GM18511 (cell line): ENCODE measurements at regions not wholly inside any gene's neighbourhood (a gene's known extent, or its start where the extent isn't known, plus 50 kb on each side); places are given as distances from the start of the nearest gene placed in this dataset.

Experiments used
- ATAC-seq: cut with Tn5 transposase; IDR thresholded peaks from one replicate; pipeline ENCODE4 v1.9.1; 2021; ENCODE audit warnings: mild to moderate bottlenecking, moderate library complexity; ENCODE audit not compliant: unreplicated experiment

DNA sequence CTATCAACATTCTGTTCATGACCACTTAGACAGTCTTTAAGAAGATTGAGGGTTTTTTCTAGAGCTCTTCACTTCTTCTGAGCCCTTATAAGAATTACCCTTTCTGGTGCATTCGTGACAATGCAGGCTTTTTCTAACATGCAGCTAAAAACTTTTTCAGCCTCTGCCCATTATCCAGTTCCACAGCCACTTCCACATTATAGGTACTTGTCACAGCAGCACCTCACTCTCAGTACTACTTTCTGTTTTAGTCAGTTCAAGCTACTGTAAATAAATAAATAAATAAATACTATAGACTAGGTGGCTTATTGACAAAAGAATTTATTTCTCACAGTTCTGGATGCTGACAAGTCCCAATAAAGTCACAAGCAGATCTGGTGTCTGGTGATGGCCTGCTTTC lies 284.4 kb upstream of the PKN2 start:
- ATAC-seq = peak; percentile 73

DNA sequence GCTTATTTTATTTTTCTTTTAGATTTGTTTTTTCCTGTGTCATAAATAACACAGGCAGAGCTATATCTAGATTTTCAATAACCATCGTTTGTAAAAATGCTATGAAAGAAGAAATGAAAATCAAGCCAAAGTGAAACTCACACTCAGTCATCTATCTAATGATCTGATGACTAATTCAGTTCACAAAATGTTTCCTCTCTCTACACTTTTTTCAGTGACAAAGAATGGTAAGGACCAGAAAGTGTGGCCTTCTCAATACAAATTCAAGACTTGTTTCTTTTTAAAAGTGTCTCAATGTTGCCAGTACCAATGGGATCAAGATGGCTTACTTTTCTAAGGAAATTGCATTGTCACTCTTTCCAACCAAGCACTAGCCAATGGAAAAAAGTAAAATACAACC lies 282.8 kb upstream of the PKN2 start:
- peak; percentile 91 for ATAC-seq

DNA sequence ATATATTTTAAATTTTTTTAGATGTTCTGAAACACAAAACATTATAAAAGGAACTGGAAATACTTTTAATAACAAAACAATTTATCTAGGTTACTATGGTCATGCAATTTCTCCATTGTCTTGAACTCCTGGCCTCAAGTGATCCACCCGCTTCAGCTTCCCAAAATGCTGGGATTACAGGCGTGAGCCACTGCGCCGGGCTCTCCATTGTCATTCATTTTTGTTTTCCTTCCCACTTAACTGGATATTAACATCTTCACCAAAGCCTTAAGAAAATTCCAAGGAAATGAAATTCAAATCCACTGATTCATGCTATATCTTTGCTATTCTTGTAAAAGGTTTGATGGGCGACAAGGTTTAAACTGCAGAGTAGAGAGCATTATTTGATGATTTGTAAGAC lies 279.5 kb upstream of the PKN2 start:
- no peak for ATAC-seq

DNA sequence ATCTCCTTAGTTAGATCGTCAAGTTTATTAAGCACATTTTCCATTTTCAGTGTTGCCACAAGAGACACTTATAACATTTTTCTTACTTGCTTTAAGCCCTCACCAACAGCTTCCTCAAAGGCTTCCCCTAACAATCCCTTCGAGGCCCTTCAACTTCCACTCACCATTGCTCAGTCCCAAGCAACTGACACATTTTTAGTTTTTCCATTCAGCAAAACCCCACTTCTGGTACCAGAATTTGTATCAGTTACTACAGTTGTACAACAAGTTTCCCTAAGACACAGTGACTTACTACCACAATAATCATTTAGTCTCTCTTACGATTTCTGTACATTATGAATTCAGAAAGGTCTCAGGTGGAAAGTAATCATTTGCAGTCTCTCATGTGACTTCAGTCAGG lies 276.8 kb upstream of the PKN2 start:
- no peak for ATAC-seq

DNA sequence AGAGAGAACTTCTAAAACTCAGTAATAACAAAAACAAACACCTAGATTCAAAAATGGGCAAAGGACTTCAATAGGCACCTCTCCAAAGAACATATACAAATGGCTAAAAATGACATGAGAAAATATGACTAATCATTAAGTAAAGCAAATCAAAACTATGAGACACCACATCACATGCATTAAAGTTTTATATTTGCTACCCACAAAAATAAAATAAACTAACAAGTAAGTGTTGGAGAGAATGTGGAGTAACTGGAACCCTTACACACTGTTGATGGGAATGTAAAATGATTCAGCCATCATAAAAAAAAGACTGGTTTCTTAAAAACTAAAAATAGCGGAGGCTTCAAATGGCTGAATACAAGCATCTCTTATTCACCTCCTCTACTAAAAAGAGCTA lies 262.1 kb upstream of the PKN2 start:
- ATAC-seq = no peak

DNA sequence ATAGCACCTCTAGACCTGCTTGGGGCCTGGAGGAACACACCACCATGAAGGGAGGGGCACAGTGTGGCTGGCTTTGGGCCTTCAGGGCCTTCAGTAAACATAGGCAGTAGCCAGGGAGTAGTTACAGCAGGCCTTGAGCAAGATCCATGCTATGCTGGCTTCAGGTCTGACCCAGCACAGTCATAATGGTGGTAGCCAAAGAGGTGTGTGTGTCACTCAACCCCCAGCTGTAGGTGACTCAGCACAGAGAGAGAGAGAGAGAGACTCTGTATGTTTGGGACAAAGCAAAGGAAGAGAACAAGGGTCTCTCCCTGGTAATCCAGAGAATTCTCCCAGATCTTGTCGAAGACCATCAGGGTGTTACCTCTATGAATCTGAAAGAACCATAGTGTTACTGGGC lies 250.5 kb upstream of the PKN2 start:
- no peak for ATAC-seq

DNA sequence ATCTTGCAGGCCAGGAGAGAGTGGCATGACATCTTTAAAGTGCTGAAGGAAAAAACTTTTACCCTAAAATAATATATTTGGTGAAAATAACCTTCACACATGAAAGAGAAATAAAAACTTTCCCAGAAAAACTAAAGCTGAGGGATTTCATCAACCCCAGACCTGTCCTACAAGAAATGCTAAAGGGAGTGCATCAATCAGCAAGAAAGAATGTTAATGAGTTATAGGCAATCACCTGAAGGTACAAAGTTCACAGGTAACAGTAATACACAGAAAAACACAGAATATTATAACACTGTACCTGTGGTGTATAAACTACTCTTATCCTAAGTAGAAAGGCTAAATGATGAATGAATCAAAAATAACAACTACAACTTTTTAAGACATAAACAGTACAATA lies 249.2 kb upstream of the PKN2 start:
- ATAC-seq = no peak

DNA sequence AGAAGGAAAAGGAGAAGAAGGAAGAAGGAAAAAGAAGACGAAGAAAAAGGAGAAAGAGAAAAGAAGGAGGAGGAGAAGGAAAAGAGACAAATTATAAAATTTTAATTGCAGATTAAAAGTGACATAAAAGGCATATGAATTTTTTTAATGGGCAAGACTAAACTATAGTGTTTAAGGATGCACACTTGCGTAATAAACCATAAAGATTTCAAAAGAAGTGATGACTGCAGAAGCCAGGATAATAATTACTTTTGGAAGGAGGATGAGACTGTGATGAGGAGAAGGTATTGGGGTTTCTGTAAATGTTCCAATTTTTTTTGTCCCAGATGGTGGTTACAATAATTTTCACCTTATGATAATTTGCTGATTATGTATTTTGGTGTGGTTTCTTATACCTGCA lies 243.1 kb upstream of the PKN2 start:
- no peak for ATAC-seq

DNA sequence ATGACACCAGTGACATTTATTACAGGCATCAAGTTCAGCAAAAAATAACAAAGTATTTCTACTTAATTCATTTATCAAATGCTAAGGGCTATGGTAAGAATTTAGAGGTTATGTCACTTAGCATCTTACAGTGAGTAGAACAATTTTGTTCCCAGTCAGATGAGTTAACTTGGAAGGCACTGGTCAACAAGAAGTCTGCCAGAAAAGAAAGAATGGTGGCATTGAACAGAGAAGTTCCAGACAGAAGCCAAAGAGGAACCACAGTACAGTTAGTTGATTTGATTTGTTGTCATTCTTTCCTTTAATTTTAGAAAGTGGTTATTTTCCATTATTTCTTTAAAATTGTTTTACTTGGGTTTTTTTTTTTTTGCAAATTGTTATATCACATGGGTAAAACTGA lies 232.2 kb upstream of the PKN2 start:
- ATAC-seq = no peak

DNA sequence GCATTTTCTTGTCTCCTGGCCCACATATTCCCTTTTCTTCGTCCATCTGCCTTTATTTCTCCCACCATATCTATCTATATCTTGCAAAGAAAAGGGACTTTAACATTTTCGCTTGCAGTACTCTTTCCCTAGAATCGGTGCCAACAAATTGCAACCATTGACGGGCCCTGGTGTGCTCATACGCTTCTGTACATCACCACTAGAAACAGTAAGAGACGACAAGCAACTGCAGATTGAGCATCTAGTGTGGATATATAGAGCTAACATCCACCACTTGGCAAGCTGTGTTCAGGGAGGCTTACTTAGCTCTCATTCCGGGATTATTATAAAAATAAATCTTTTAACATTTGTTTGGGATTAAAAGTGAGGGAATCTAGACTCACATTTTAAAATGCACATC lies 230.8 kb upstream of the PKN2 start:
- no peak for ATAC-seq

DNA sequence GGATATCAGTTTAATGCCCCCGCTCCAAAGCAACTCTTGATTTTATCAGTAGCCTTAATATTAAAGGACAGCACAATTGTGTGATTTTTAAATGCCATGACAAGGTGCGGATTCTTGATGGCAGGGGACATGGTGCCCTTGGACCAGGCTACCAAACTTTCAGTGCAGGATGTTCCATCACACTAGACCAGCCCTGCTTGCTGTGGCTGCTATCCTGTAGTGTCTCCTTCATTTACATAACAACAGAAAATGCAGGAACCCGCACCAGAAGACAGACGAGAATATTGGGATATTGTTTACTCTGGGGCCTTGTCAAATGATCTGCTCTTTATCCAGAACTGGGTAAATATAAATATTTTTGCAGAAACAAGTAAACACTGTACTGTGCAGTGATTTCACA lies 229.3 kb upstream of the PKN2 start:
- ATAC-seq = no peak

DNA sequence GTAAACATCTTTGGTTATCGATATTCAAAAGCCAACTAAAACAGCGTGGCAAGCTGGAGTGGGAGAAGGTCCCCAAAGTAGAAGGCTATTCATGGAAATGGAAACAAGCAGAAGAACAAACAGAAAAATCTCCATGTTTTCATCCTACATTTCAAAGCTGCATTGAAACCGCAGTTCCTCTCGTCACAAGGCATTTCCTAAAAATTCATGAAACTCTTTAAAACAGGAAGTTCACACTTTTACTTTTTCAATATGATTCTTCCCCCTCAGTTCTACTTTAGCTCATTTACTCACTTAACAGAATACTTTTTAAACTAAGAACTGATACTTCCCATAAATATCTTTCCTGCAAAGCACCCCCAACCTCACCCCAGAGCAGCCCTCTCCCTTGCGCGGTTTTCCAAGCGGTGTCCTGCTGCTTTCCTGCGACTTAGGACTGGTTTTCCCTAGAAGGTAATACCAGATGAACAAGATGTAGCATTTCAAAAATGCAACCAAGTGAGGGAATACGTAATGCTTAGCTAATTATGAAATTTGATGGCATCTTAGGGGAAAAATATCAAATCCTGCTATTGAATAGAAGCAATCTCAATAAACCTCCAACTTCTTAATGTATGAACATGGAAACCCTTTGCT lies 228.3 kb upstream of the PKN2 start:
- no peak for ATAC-seq

DNA sequence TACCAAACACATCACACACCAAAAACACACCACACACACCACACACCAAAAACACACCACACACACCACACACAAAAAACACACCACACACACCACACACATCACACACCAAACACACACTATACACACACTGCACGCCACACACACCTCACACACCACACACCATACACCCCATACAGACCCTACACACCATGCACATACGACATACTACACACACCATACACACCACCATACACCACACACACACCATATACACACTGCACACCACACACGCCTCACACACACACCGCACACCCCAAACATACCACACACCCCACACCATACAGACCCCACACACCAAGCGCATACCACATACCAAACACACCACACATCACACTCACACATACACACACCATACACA lies 226.9 kb upstream of the PKN2 start:
- ATAC-seq = no peak

DNA sequence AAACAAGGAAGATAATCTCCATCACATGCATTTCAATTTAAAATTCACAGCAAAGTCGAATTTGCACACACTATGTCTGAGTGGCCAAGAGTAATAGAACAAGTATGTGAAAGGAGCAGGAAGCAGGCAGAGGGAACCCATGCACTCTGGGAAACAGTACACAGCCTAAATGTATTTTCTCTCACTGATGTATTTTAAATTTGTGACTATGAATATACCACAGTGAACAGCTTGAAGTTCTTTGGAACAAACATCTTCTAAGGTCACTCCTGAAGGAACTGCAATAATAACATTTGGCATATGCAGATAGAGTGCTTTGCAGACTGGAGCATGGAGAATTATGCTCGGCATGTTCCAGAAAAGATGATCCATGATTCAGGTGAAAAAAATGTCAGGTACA lies 223.1 kb upstream of the PKN2 start:
- no peak for ATAC-seq

DNA sequence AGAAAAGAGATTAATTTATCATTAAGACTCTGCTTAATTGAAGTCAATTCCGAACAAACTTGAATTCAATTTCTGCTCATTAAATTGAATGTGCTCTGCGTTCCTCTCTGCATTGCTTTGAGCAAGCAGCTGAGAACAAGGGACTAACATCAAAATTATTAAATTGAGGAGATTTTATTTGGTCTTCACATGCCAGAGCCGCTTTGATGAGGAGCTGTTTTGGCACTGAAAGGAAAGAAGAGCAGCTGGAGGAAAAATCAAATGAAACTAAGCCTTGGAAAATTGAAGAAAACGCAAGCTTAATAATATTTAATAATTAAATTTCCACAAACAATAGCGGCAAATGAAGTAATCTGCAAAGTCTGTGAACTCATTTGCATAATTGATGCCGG lies 222.0 kb upstream of the PKN2 start:
- ATAC-seq = no peak

DNA sequence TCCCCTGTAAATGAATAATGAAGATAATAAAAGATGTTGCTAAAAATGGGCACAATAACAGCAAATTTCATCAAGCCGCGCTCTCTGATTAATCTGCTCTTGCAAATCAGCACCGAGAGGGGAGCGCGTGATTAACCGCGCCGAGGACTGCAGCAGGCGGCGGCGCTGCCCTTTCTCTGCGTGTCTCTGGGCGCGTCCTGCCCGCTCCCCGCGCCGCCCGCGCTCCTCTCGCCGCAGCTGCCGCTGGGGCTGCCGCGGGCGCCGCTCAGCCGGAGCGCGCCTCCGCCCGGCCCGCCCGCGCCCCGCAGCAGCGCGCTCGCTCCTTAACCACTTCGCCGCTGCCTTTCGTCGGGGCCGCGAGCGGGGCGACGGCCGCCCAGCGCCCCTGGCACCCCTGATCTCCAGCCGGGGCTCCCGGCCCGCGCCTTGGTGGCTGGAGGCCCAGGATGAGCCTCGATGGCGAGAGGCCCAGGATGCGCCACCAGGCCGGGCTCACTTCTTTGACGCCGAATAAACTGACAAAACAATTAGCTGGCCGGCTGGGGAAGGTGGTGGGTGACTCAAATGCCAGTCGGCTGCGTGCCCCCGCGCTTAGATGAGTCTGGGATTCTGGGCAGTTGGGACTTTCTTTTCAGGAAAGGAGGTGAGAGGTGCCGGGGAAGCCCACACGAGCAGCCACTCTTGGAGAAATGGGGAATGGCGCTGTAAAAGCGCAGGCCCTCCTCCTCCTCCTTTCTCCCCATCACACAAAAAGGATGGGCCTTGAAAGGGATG lies 221.4 kb upstream of the PKN2 start:
- no peak for ATAC-seq

DNA sequence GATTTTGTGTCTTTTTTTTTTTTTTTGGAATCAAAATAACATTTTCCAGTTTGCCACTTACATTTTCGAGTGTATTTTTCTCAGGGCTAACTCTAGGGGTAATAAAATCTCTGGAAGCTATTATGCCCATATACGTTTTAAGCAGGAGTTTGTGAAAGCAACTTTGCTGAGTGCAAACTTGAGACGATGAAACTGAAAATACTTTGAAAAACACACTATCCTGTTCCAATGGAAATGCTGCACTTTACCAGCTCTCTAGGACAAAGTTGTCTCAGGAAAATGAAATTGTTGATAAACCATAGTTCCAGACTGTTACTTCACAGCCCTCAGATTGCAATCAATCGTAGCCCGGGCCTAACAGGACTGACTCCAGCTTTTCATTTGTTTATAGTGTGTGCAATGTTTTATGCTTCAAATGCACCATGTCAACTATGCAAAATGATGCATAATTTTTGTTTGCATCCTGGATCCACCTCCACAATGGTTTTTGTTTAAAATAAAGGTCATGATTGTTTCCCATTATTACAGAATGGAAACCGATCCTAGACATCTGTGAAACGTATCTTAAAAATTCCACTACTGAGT lies 220.6 kb upstream of the PKN2 start:
- no peak for ATAC-seq

DNA sequence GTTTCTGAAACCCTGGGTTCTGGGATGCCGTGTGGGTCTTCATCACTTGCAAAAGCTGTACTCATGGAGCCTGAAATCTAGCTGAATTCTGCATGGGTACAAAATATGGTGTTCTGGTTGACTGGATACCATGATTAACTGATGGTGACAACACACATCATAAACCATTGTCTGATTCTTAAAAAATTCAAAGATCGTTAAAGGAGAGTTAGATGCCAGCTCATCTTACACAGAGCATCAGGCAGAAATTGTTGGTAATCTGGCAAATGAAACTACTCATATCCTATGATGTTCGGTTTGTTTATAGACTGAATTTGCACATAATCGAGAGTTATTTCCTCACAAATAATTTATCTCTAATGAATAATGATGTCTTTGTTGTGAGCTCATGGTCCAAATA lies 218.1 kb upstream of the PKN2 start:
- no peak for ATAC-seq

DNA sequence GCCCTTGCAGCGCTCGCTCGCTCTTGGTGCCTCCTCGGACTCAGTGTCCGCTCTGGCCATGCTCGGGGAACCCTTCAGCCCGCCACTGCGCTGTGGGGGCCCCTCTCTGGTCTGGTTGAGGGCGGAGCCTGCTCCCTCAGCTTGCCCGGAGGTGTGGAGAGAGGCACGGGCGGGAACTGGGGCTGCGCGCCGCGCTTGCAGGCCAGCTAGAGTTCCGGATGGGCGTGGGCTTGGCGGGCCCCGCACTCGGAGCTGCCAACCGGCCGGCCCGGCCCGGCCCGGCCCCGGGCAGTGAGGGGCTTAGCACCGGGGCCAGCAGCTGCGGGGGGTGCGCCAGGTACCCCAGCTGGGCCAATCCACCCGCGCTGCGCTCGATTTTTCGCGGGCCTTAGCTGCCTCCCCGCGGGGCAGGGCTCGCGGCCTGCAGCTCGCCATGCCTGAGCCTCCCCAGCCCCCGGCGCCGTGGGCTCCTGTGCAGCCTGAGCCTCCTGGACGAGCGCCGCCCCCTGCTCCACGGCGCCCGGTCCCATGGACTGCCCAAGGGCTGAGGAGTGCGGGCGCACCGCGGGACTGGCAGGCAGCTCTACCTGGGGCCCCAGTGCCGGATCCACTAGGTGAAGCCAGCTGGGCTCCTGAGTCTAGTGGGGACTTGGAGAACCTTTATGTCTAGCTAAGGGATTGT lies 217.0 kb upstream of the PKN2 start:
- ATAC-seq = no peak

DNA sequence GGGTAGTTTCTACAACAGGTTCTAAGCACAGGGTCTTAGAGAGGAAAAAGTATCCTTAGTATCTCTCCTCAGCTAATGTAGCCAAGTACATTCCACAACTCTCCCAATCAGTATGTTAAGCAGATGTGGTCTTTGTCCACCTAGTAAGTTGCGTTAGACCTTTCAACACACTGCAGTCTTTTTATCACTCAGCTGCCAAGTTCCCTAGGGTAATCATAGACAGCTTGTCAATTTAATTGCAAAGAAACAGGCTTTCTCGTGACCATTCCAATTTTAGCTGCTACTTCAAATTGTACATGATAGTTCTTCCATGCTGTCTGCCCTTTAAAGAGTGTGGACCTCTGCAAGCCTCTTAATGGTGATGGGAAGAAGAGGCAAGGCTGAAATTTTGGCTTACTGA lies 211.8 kb upstream of the PKN2 start:
- no peak for ATAC-seq

DNA sequence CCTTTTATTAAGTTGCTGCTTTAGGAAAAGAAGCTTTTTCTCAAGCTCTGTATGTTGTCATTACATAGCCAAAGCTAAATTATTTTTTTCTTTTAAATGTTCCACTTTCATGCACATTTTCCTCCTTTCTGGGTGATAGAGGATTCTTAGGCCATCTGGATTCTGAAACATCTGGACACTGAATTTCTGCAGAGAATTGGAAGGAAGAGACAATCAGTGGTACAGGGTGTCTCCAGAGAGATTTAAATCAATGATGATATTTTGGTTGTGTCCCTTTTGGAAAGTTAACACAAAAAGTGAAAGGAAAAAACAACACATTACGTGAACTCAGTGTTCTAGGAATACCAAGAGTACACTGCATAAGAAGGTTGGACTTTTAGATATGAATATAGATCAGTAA lies 211.4 kb upstream of the PKN2 start:
- ATAC-seq = no peak
